ENCODE measurements at regions not wholly inside any gene's neighbourhood (a gene's known extent, or its start where the extent isn't known, plus 50 kb on each side); places are given as distances from the start of the nearest gene placed in this dataset.

- no peak for TF ChIP-seq REST (IDR thresholded peaks at IDR 0.05; ENCODE audit: low read depth)
Measured at GRCh38 chr21:35314857-35315582, 265.9 kb upstream of the RUNX1 start.

GRCh38 chr21:35311985-35312384 lies 262.9 kb upstream of the RUNX1 start:
- TF ChIP-seq YY1 (IDR thresholded peaks at IDR 0.05; ENCODE audit: low read depth) (no peak), EGR1 (IDR thresholded peaks at IDR 0.05) (no peak), CEBPB (IDR thresholded peaks at IDR 0.05) (no peak), TEAD4 (IDR thresholded peaks at IDR 0.05) (no peak), USF1 (IDR thresholded peaks at IDR 0.05) (no peak)

GRCh38 chr21:35309316-35309715 lies 260.2 kb upstream of the RUNX1 start:
- TF ChIP-seq USF1 (IDR thresholded peaks at IDR 0.05), result no peak
- TF ChIP-seq CEBPB (IDR thresholded peaks at IDR 0.05), result no peak
- TF ChIP-seq MAX (IDR thresholded peaks at IDR 0.05), result no peak
- TF ChIP-seq TAF1 (IDR thresholded peaks at IDR 0.05; ENCODE audit: low read depth), result no peak
- no peak for TF ChIP-seq TEAD4 (IDR thresholded peaks at IDR 0.05)
- TF ChIP-seq NFIC (IDR thresholded peaks at IDR 0.05), result no peak
- no peak for TF ChIP-seq TCF12 (IDR thresholded peaks at IDR 0.05; ENCODE audit: low read depth)
- no peak for TF ChIP-seq YY1 (IDR thresholded peaks at IDR 0.05; ENCODE audit: low read depth)
- TF ChIP-seq REST (IDR thresholded peaks at IDR 0.05; ENCODE audit: low read depth), result no peak
- no peak for TF ChIP-seq EP300 (IDR thresholded peaks at IDR 0.05; ENCODE audit: borderline replicate concordance)
- TF ChIP-seq FOXM1 (IDR thresholded peaks at IDR 0.05; ENCODE audit: borderline replicate concordance, low read depth), result no peak
- TF ChIP-seq ZBTB7A (IDR thresholded peaks at IDR 0.05; ENCODE audit: low read depth), result no peak

- TF ChIP-seq TEAD4 (IDR thresholded peaks at IDR 0.05) (no peak), NFIC (IDR thresholded peaks at IDR 0.05) (no peak), TAF1 (IDR thresholded peaks at IDR 0.05; ENCODE audit: low read depth) (no peak), MAX (IDR thresholded peaks at IDR 0.05) (no peak), FOXM1 (IDR thresholded peaks at IDR 0.05; ENCODE audit: borderline replicate concordance, low read depth) (no peak), ZBTB7A (IDR thresholded peaks at IDR 0.05; ENCODE audit: low read depth) (no peak), TCF12 (IDR thresholded peaks at IDR 0.05; ENCODE audit: low read depth) (no peak), CEBPB (IDR thresholded peaks at IDR 0.05) (no peak), EGR1 (IDR thresholded peaks at IDR 0.05) (no peak), YY1 (IDR thresholded peaks at IDR 0.05; ENCODE audit: low read depth) (no peak), REST (IDR thresholded peaks at IDR 0.05; ENCODE audit: low read depth) (no peak), RAD21 (IDR thresholded peaks at IDR 0.05; ENCODE audit: low read depth) (no peak), USF1 (IDR thresholded peaks at IDR 0.05) (no peak), EP300 (IDR thresholded peaks at IDR 0.05; ENCODE audit: borderline replicate concordance) (no peak), CREB1 (IDR thresholded peaks at IDR 0.05; ENCODE audit: low read depth) (no peak)
Measured at GRCh38 chr21:35303085-35303484, 254.0 kb upstream of the RUNX1 start.

Measured in Ishikawa (cell line).